ENCODE measurements at regions not wholly inside any gene's neighbourhood (a gene's known extent, or its start where the extent isn't known, plus 50 kb on each side); places are given as distances from the start of the nearest gene placed in this dataset.

- TF ChIP-seq EZH2phosphoT487 (IDR thresholded peaks at IDR 0.05; ENCODE audit: low read depth) = no peak
- TF ChIP-seq CTCF (IDR thresholded peaks at IDR 0.05; ENCODE audit: low read depth, low read length) = no peak
These were observed 64.2 kb upstream of the LCTL start for GRCh38 chr15:66629817-66630576.

All from OCI-LY3 (cell line).